Trophoblast cell (in vitro differentiated cells and primary cell): ENCODE measurements at regions not wholly inside any gene's neighbourhood (a gene's known extent, or its start where the extent isn't known, plus 50 kb on each side); places are given as distances from the start of the nearest gene placed in this dataset.

Experiments
- DNase-seq, 2 donors: peaks; one replicate each; pipeline ENCODE4 v3.0.0-alpha.2; 2016
- H2AFZ ChIP-seq: 2 replicates; pipeline ENCODE4 v1.6.1; 2013; ENCODE audit warnings: low read length, moderate library complexity, mild to moderate bottlenecking; ENCODE audit not compliant: insufficient read depth, poor library complexity
- H2AK5ac ChIP-seq: 2 replicates; pipeline ENCODE4 v1.6.1; 2013; ENCODE audit warnings: mild to moderate bottlenecking, low read length
- H2BK120ac ChIP-seq: 2 replicates; pipeline ENCODE4 v1.6.1; 2013; ENCODE audit warnings: low read length, mild to moderate bottlenecking, moderate library complexity; ENCODE audit not compliant: insufficient read depth, poor library complexity
- H2BK12ac ChIP-seq: 2 replicates; pipeline ENCODE4 v1.6.1; 2013; ENCODE audit warnings: mild to moderate bottlenecking, low read length, moderate library complexity
- H2BK5ac ChIP-seq: 2 replicates; pipeline ENCODE4 v1.6.1; 2013; ENCODE audit warnings: low read length, low read depth, moderate library complexity, mild to moderate bottlenecking; ENCODE audit not compliant: poor library complexity
- H3K14ac ChIP-seq: 2 replicates; pipeline ENCODE4 v1.6.1; 2013; ENCODE audit warnings: mild to moderate bottlenecking, low read length
- H3K18ac ChIP-seq: 2 replicates; pipeline ENCODE4 v1.6.1; 2013; ENCODE audit warnings: mild to moderate bottlenecking, low read length
- H3K23ac ChIP-seq: 2 replicates; pipeline ENCODE4 v1.6.1; 2013; ENCODE audit warnings: low read length
- H3K27ac ChIP-seq: 2 replicates; pipeline ENCODE4 v1.5.1; 2013; ENCODE audit warnings: low read depth, mild to moderate bottlenecking, inconsistent platforms, low read length, moderate library complexity
- H3K27me3 ChIP-seq: 2 replicates; pipeline ENCODE4 v1.6.1; 2013; ENCODE audit warnings: inconsistent platforms, mild to moderate bottlenecking, low read length, moderate library complexity; ENCODE audit not compliant: insufficient read depth
- H3K36me3 ChIP-seq, 2 experiments: 1 replicate in 1 of 2; 2 replicates in 1 of 2; pipeline ENCODE4 v1.6.1; 2013; ENCODE audit warnings: low read length in 2 of 2, mild to moderate bottlenecking in 2 of 2, moderate library complexity in 1 of 2; ENCODE audit not compliant: insufficient read depth in 2 of 2, control insufficient read depth in 1 of 2
- H3K4ac ChIP-seq: 2 replicates; pipeline ENCODE4 v1.6.1; 2013; ENCODE audit warnings: low read depth, mild to moderate bottlenecking, low read length, moderate library complexity
- H3K4me1 ChIP-seq, 2 experiments: 1 replicate in 1 of 2; 2 replicates in 1 of 2; pipeline ENCODE4 v1.6.1; 2013; ENCODE audit warnings: low read length in 2 of 2, mild to moderate bottlenecking in 2 of 2, moderate library complexity in 1 of 2; ENCODE audit not compliant: insufficient read depth in 2 of 2, control insufficient read depth in 1 of 2
- H3K4me2 ChIP-seq: 2 replicates; pipeline ENCODE4 v1.6.1; 2013; ENCODE audit warnings: inconsistent platforms, mild to moderate bottlenecking, low read length, moderate library complexity
- H3K4me3 ChIP-seq: 2 replicates; pipeline ENCODE4 v1.5.1; 2013; ENCODE audit warnings: mild to moderate bottlenecking, low read depth, low read length, inconsistent platforms
- H3K79me1 ChIP-seq: one replicate; pipeline ENCODE4 v1.6.1; 2013; ENCODE audit warnings: low read length
- H3K79me2 ChIP-seq: 2 replicates; pipeline ENCODE4 v1.6.1; 2013; ENCODE audit warnings: low read length, mild to moderate bottlenecking; ENCODE audit not compliant: control insufficient read depth, insufficient read depth, poor library complexity
- H3K9ac ChIP-seq: 2 replicates; pipeline ENCODE4 v1.6.1; 2013; ENCODE audit warnings: mild to moderate bottlenecking, low read length
- H3K9me3 ChIP-seq: 2 replicates; pipeline ENCODE4 v1.6.1; 2013; ENCODE audit warnings: low read depth, mild to moderate bottlenecking, control low read depth, inconsistent platforms, low read length; ENCODE audit not compliant: insufficient read depth
- H4K12ac ChIP-seq: 2 replicates; pipeline ENCODE4 v1.6.1; 2013; ENCODE audit warnings: low read depth, mild to moderate bottlenecking, low read length, moderate library complexity
- H4K8ac ChIP-seq: 2 replicates; pipeline ENCODE4 v1.6.1; 2013; ENCODE audit warnings: low read depth, mild to moderate bottlenecking, low read length, moderate library complexity
- H4K91ac ChIP-seq: one replicate; pipeline ENCODE4 v1.6.1; 2013; ENCODE audit warnings: low read depth, mild to moderate bottlenecking, low read length, moderate library complexity
- WGBS: extraction: QIAGEN DNeasy Blood & Tissue Kit; methylation state at CpG from one replicate; pipeline ENCODE4 v1.1.7; 2013; ENCODE audit warnings: missing lambda C conversion rate; ENCODE audit not compliant: insufficient read length, insufficient coverage; ENCODE audit errors: extremely low coverage; 5-methylcytosine and 5-hydroxymethylcytosine counted together

- Histone ChIP-seq H3K27ac (no peak overlapping the region), H3K79me1 (no peaks in the 10 kb centered on the region), H2AK5ac (no peak overlapping the region), H4K91ac (peak overlapping the region; percentile 27), H3K79me2 (no peaks in the 10 kb centered on the region), H4K8ac (no peak overlapping the region), H3K23ac (no peak overlapping the region), H3K27me3 (no peaks in the 10 kb centered on the region), H3K4me3 (no peak overlapping the region), H3K9me3 (no peaks in the 10 kb centered on the region), H3K18ac (no peak overlapping the region), H3K4me2 (no peak overlapping the region), H2BK5ac (no peak overlapping the region), H3K4ac (no peak overlapping the region), H2AFZ (no peak overlapping the region), H2BK120ac (no peak overlapping the region), H3K9ac (no peak overlapping the region), H3K14ac (no peak overlapping the region), H3K4me1 (no peaks in the 10 kb centered on the region), H3K36me3 (no peaks in the 10 kb centered on the region), H4K12ac (no peak overlapping the region), H2BK12ac (peak overlapping the region; percentile 56)
- WGBS = no CpG with 5 or more reads among the region's 6 CpGs
- DNase-seq = no peak
These were observed 158.0 kb upstream of the NPVF start for GRCh38 chr7:25386311-25386744.

- no peak overlapping the region for H3K4me2 ChIP-seq
- H2BK12ac ChIP-seq = no peak overlapping the region
- no peak overlapping the region for H3K9ac ChIP-seq
- H2BK5ac ChIP-seq = no peak overlapping the region
- H2BK120ac ChIP-seq = no peak overlapping the region
- no CpG with 5 or more reads among the region's 2 CpGs for WGBS
- H3K27me3 ChIP-seq = no peaks in the 10 kb centered on the region
- H3K36me3 ChIP-seq = no peaks in the 10 kb centered on the region
- no peak overlapping the region for H4K91ac ChIP-seq
- H4K12ac ChIP-seq = no peak overlapping the region
- peaks cover 4% of the 10 kb centered on the region in 2 experiments for H3K4me1 ChIP-seq
- H3K79me1 ChIP-seq = peaks cover 3% of the 10 kb centered on the region
- no peak overlapping the region for H2AFZ ChIP-seq
- no peak overlapping the region for H3K4ac ChIP-seq
- no peaks in the 10 kb centered on the region for H3K9me3 ChIP-seq
- no peak overlapping the region for H3K4me3 ChIP-seq
- H2AK5ac ChIP-seq = no peak overlapping the region
- H3K27ac ChIP-seq = no peak overlapping the region
- no peak overlapping the region for H3K18ac ChIP-seq
- DNase-seq = no peak
- no peak overlapping the region for H4K8ac ChIP-seq
- no peaks in the 10 kb centered on the region for H3K79me2 ChIP-seq
- H3K23ac ChIP-seq = no peak overlapping the region
- no peak overlapping the region for H3K14ac ChIP-seq
These were observed 160.4 kb upstream of the NPVF start for GRCh38 chr7:25388681-25389080.

- H3K4me3 ChIP-seq = no peak overlapping the region
- H4K91ac ChIP-seq = no peak overlapping the region
- H3K23ac ChIP-seq = no peak overlapping the region
- no peaks in the 10 kb centered on the region for H3K27me3 ChIP-seq
- H2AFZ ChIP-seq = no peak overlapping the region
- H3K79me1 ChIP-seq = peaks cover 3% of the 10 kb centered on the region
- no peaks in the 10 kb centered on the region for H3K79me2 ChIP-seq
- H3K14ac ChIP-seq = no peak overlapping the region
- no peak overlapping the region for H3K9ac ChIP-seq
- DNase-seq = peak in 1 of 2 donors; percentile 54
- no peaks in the 10 kb centered on the region for H3K9me3 ChIP-seq
- no CpG with 5 or more reads among the region's 8 CpGs for WGBS
- H4K12ac ChIP-seq = no peak overlapping the region
- H3K4ac ChIP-seq = no peak overlapping the region
- H3K18ac ChIP-seq = no peak overlapping the region
- no peak overlapping the region for H2BK5ac ChIP-seq
- no peak overlapping the region for H2BK120ac ChIP-seq
- H3K4me2 ChIP-seq = no peak overlapping the region
- H3K27ac ChIP-seq = no peak overlapping the region
- H4K8ac ChIP-seq = no peak overlapping the region
- H2AK5ac ChIP-seq = no peak overlapping the region
- H3K4me1 ChIP-seq = peaks cover 4% of the 10 kb centered on the region in 2 experiments
- peak overlapping the region; percentile 6 for H2BK12ac ChIP-seq
- no peaks in the 10 kb centered on the region for H3K36me3 ChIP-seq
These were observed 161.3 kb upstream of the NPVF start for GRCh38 chr7:25389489-25390106.

GRCh38 chr7:25391295-25391861, 163.1 kb upstream of the NPVF start:
- H4K91ac ChIP-seq = no peak overlapping the region
- H3K36me3 ChIP-seq = no peaks in the 10 kb centered on the region
- no peak overlapping the region for H3K4me3 ChIP-seq
- no peak overlapping the region for H4K12ac ChIP-seq
- H2BK5ac ChIP-seq = no peak overlapping the region
- H3K4me1 ChIP-seq = peaks cover 4% of the 10 kb centered on the region in 2 experiments
- H3K14ac ChIP-seq = no peak overlapping the region
- H2AFZ ChIP-seq = no peak overlapping the region
- H3K9ac ChIP-seq = no peak overlapping the region
- DNase-seq = peak in 1 of 2 donors; percentile 38
- H3K27ac ChIP-seq = no peak overlapping the region
- H3K9me3 ChIP-seq = no peaks in the 10 kb centered on the region
- no peak overlapping the region for H3K4me2 ChIP-seq
- H3K79me2 ChIP-seq = no peaks in the 10 kb centered on the region
- no peak overlapping the region for H3K4ac ChIP-seq
- H4K8ac ChIP-seq = no peak overlapping the region
- H2BK12ac ChIP-seq = no peak overlapping the region
- no peak overlapping the region for H3K23ac ChIP-seq
- H3K79me1 ChIP-seq = peaks cover 3% of the 10 kb centered on the region
- no peaks in the 10 kb centered on the region for H3K27me3 ChIP-seq
- no CpG with 5 or more reads among the region's 5 CpGs for WGBS
- H2BK120ac ChIP-seq = no peak overlapping the region
- no peak overlapping the region for H3K18ac ChIP-seq
- H2AK5ac ChIP-seq = no peak overlapping the region
